Stomach (tissue), 8 donors: ENCODE measurements at regions not wholly inside any gene's neighbourhood (a gene's known extent, or its start where the extent isn't known, plus 50 kb on each side); places are given as distances from the start of the nearest gene placed in this dataset.

Source experiments
- DNase-seq, 2 donors: peaks; one replicate each; pipeline versions ENCODE4 v3.0.0 to v3.0.0-alpha.2; 2013 to 2019
- H3K27ac ChIP-seq, 5 donors: fragments of 200-600 bp in 4 of 5; sonication (generic) in 4 of 5; one replicate each; pipeline ENCODE4 v1.5.1; 2013 to 2019; ENCODE audit warnings: mild to moderate bottlenecking in 1 of 5, moderate library complexity in 1 of 5
- H3K27me3 ChIP-seq, 3 donors: fragments of 200-600 bp; sonication (generic); one replicate each; pipeline ENCODE4 v1.5.1; 2017 to 2019; ENCODE audit warnings: mixed run types in 1 of 3
- H3K36me3 ChIP-seq, 4 donors: fragments of 200-600 bp; sonication (generic); 1 replicate in 3 of 4; 2 replicates in 1 of 4; pipeline ENCODE4 v1.5.1; 2016 to 2019
- H3K4me1 ChIP-seq, 4 donors: fragments of 200-600 bp; sonication (generic); one replicate each; pipeline ENCODE4 v1.5.1; 2016 to 2019
- H3K4me3 ChIP-seq, 4 donors: fragments of 200-600 bp; sonication (generic) in 3 of 4; one replicate each; pipeline ENCODE4 v1.5.1; 2016 to 2019; ENCODE audit warnings: mild to moderate bottlenecking in 1 of 4
- H3K9me3 ChIP-seq, 4 donors: fragments of 200-600 bp; sonication (generic); one replicate each; pipeline ENCODE4 v1.5.1; 2016 to 2019
- CTCF ChIP-seq, 7 experiments: fragments of 450-650 bp in 4 of 7; fragments of 200-600 bp in 3 of 7; sonication (generic) in 3 of 7; IDR thresholded peaks; one replicate each; pipeline ENCODE4 v1.5.1; 2016 to 2019; ENCODE audit warnings: antibody characterized with exemption in 7 of 7, control low read depth in 2 of 7, mild to moderate bottlenecking in 1 of 7
- EP300 ChIP-seq: sonication (generic); formaldehyde crosslinking; IDR thresholded peaks from one replicate; pipeline ENCODE4 v1.6.1; 2017; ENCODE audit warnings: antibody characterized with exemption
- POLR2A ChIP-seq, 4 donors: fragments of 450-650 bp; IDR thresholded peaks; one replicate each; pipeline ENCODE4 v1.6.1; 2016; ENCODE audit warnings: antibody characterized with exemption in 4 of 4, control low read depth in 2 of 4, mild to moderate bottlenecking in 1 of 4, moderate library complexity in 1 of 4
- POLR2AphosphoS5 ChIP-seq, 3 donors: sonication (generic); formaldehyde crosslinking; IDR thresholded peaks; one replicate each; pipeline ENCODE4 v1.6.1; 2016; ENCODE audit warnings: antibody characterized with exemption in 3 of 3
- WGBS, 5 donors: extraction: QIAGEN DNeasy Blood & Tissue Kit in 3 of 5; methylation state at CpG; one replicate each; pipeline versions ENCODE4 v1.1.5 to v1.1.7; 2013 to 2018; 5-methylcytosine and 5-hydroxymethylcytosine counted together
- intact Hi-C: fragments of 100-400 bp; cut with DNase I; formaldehyde crosslinking; loops from one replicate; pipeline ENCODE4 v1.15.1; 2023; ENCODE audit warnings: low total_unique reads
- donor health status: healthy with polysubstance abuse.
- donor health status: Bipolar disorder and iron deficiency.
- donor health status: healthy.

DNA sequence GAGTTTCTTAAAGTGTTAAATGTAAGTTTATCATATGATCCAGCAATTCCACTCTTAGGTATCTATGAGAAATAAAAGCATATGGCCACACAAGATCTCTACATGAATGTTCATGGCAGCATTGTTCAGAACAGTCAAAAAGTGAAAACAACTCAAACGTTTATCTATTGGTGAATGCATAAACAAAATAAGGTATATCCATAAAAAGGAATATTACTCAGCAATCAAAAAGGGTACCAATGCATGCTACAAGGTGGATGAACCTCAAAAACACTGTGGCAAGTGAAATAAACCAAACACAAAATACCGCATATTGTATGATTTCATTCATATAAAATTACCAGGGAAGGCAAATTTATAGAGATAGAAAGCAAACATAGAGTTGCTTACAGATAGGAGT is 337.6 kb downstream of the PIK3C3 start:
- H3K27me3 ChIP-seq: no peaks in the 10 kb centered on the region
- no peak overlapping the region for H3K27ac ChIP-seq
- H3K36me3 ChIP-seq: no peaks in the 10 kb centered on the region
- no peaks in the 10 kb centered on the region for H3K4me1 ChIP-seq
- 85 to 87% (median 87%) methylated on average over 2 of the region's 2 CpGs for WGBS, 5 donors
- no peaks in the 10 kb centered on the region for H3K9me3 ChIP-seq
- intact Hi-C loops: no loop called here
- no peak for TF ChIP-seq CTCF (IDR thresholded peaks at IDR 0.05)
- no peak for DNase-seq
- H3K4me3 ChIP-seq: no peak overlapping the region

DNA sequence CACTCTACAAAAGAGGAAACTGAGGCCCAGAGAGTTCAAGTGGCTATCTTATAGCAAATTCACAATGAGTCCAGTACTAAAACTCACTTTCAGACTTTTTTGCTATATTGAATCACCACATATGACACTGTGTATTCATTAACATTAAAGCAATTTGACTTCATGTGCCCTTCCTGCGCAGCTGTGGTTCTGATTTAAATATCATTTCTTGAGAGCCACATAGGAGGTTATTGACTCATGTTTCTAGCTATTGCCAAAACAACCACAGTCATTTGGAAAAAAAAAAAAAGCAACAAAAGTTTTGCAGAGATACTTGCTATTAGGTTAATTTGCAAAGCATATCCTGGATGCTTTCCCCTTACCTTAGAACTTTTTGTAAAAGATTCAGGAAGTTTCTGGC is 341.2 kb downstream of the PIK3C3 start:
- WGBS, 5 donors: 94 to 99% (median 95%) methylated on average over 1 of the region's 1 CpG

DNA sequence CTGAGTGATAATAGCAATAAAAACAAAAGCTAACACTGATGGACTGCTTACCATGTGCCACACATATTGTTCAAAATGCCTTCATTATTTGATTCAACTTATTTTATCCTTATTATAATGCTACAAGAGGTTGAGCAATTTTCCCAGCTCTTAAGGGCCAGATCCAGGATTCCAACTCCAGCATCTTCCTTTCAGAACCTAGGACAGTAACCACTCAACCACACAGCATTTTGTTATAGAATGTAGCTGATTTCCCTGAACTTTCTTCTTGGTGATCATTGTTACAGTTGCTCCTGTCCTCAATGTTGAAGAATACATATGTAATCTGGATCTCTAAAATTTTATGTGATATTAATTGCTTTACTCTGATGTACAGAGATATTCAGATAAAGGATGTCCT is 341.7 kb downstream of the PIK3C3 start:
- H3K9me3 ChIP-seq: no peaks in the 10 kb centered on the region
- H3K36me3 ChIP-seq: no peaks in the 10 kb centered on the region
- no peak overlapping the region for H3K27ac ChIP-seq
- H3K4me3 ChIP-seq: no peak overlapping the region
- DNase-seq: no peak
- TF ChIP-seq POLR2A (IDR thresholded peaks at IDR 0.05) (no peak), EP300 (no peak), POLR2AphosphoS5 (IDR thresholded peaks at IDR 0.05) (no peak), CTCF (IDR thresholded peaks at IDR 0.05) (no peak)
- H3K4me1 ChIP-seq: peaks cover 0 to 10% (median 6%) of the 10 kb centered on the region in 4 donors
- H3K27me3 ChIP-seq: no peaks in the 10 kb centered on the region
- intact Hi-C loops: loop anchor here (5.0 kb wide), 1 partner anchor 976 kb away; no protein-coding TSS in a partner anchor

More for the DNA sequence above, 341.2 kb downstream of the PIK3C3 start:
- TF ChIP-seq CTCF (IDR thresholded peaks at IDR 0.05): no peak
- TF ChIP-seq EP300: no peak
- no peak for TF ChIP-seq POLR2A (IDR thresholded peaks at IDR 0.05)
- no peak for TF ChIP-seq POLR2AphosphoS5 (IDR thresholded peaks at IDR 0.05)
- intact Hi-C loops: loop anchor here (5.0 kb wide), 1 partner anchor 976 kb away; no protein-coding TSS in a partner anchor
- Histone ChIP-seq H3K36me3 (no peaks in the 10 kb centered on the region), H3K4me1 (peaks cover 0 to 10% (median 6%) of the 10 kb centered on the region in 4 donors), H3K27ac (no peak overlapping the region), H3K9me3 (no peaks in the 10 kb centered on the region), H3K27me3 (no peaks in the 10 kb centered on the region), H3K4me3 (no peak overlapping the region)
- no peak for DNase-seq

GRCh38 chr18:42298759-42299675 is 344.0 kb downstream of the PIK3C3 start:
- intact Hi-C loops: loop anchor here (5.0 kb wide), 1 partner anchor 973 kb away; no protein-coding TSS in a partner anchor
- peak overlapping the region in 1 of 5 donors; percentile 56 for H3K27ac ChIP-seq
- H3K4me3 ChIP-seq: peak overlapping the region in 3 of 4 donors; percentile 20 to 29 (median 24)
- DNase-seq: peak; percentile 79 to 90
- TF ChIP-seq POLR2AphosphoS5 (IDR thresholded peaks at IDR 0.05): no peak
- TF ChIP-seq POLR2A (IDR thresholded peaks at IDR 0.05): no peak
- TF ChIP-seq CTCF (IDR thresholded peaks at IDR 0.05): peak in 5 of 7 experiments; percentile 60 to 89 (median 84)
- 30 to 36% (median 32%) methylated on average over 15 of the region's 15 CpGs for WGBS, 5 donors
- H3K36me3 ChIP-seq: no peaks in the 10 kb centered on the region
- H3K4me1 ChIP-seq: peaks cover 0 to 10% (median 6%) of the 10 kb centered on the region in 4 donors
- no peaks in the 10 kb centered on the region for H3K27me3 ChIP-seq
- no peaks in the 10 kb centered on the region for H3K9me3 ChIP-seq
